Inflammatory macrophage treated with lipopolysaccharide for 4 hours (primary cell): ENCODE measurements at regions not wholly inside any gene's neighbourhood (a gene's known extent, or its start where the extent isn't known, plus 50 kb on each side); places are given as distances from the start of the nearest gene placed in this dataset.
"Not testable (repeated sequence)": the region's sequence is repeated elsewhere in the genome, so short reads cannot be mapped to it uniquely, and the experiment has no call there.

Experiments
- DNase-seq: peaks from one replicate; pipeline ENCODE4 v3.0.0-alpha.2; 2020

GRCh38 chr2:234272069-234272850, 221.8 kb downstream of the SPP2 start:
- no peak for DNase-seq

- DNase-seq, result no peak
Measured at GRCh38 chr2:234271338-234271737, 220.8 kb downstream of the SPP2 start.

- DNase-seq, result no peak
Measured at GRCh38 chr2:234269769-234270204, 219.3 kb downstream of the SPP2 start.

- DNase-seq, result no peak
Measured at GRCh38 chr2:234267534-234267933, 217.0 kb downstream of the SPP2 start.

GRCh38 chr2:234266952-234267351, 216.4 kb downstream of the SPP2 start:
- DNase-seq, result no peak

GRCh38 chr2:234265206-234265605, 214.7 kb downstream of the SPP2 start:
- DNase-seq, result no peak

- no peak for DNase-seq
Measured at GRCh38 chr2:234261736-234262135, 211.2 kb downstream of the SPP2 start.

GRCh38 chr2:234259440-234259839, 208.9 kb downstream of the SPP2 start:
- no peak for DNase-seq

- no peak for DNase-seq
Measured at GRCh38 chr2:234258562-234259141, 208.2 kb downstream of the SPP2 start.

- DNase-seq, result no peak
Measured at GRCh38 chr2:234257859-234258561, 207.5 kb downstream of the SPP2 start.

GRCh38 chr2:234256516-234256915, 206.0 kb downstream of the SPP2 start:
- DNase-seq, result no peak

GRCh38 chr2:234254783-234255521, 204.4 kb downstream of the SPP2 start:
- no peak for DNase-seq

- no peak for DNase-seq
Measured at GRCh38 chr2:234252772-234253171, 202.3 kb downstream of the SPP2 start.

GRCh38 chr2:234251326-234252271, 201.1 kb downstream of the SPP2 start:
- no peak for DNase-seq

- no peak for DNase-seq
Measured at GRCh38 chr2:234250926-234251325, 200.4 kb downstream of the SPP2 start.

GRCh38 chr2:234249873-234250272, 199.4 kb downstream of the SPP2 start:
- DNase-seq, result no peak

GRCh38 chr2:234249034-234249735, 198.7 kb downstream of the SPP2 start:
- no peak for DNase-seq

- not testable (repeated sequence) for DNase-seq
Measured at GRCh38 chr2:234248213-234248710, 197.8 kb downstream of the SPP2 start.

- DNase-seq, result no peak
Measured at GRCh38 chr2:234247453-234248180, 197.1 kb downstream of the SPP2 start.

GRCh38 chr2:234245945-234246344, 195.4 kb downstream of the SPP2 start:
- no peak for DNase-seq
